NCI-H187 treated with DMSO at 0.1 percent for 48 hours (cell line): ENCODE measurements at regions not wholly inside any gene's neighbourhood (a gene's known extent, or its start where the extent isn't known, plus 50 kb on each side); places are given as distances from the start of the nearest gene placed in this dataset.
A peak's percentile ranks its signal among the peaks of the same experiment; 100 is the strongest.

Source experiments
- DNase-seq: peaks from one replicate; lab custom pipeline; 2025; lab: John Stamatoyannopoulos, UW

GRCh38 chr2:2993172-2993692 is 384.4 kb downstream of the EIPR1 start:
- DNase-seq = no peak

- DNase-seq = no peak
These were observed 385.0 kb downstream of the EIPR1 start for GRCh38 chr2:2992634-2993033.

- DNase-seq = no peak
These were observed 392.6 kb downstream of the EIPR1 start for GRCh38 chr2:2985020-2985419.

- DNase-seq = no peak
These were observed 396.6 kb downstream of the EIPR1 start for GRCh38 chr2:2981000-2981399.

- no peak for DNase-seq
These were observed 402.6 kb downstream of the EIPR1 start for GRCh38 chr2:2974982-2975381.

- no peak for DNase-seq
These were observed 417.0 kb downstream of the EIPR1 start for GRCh38 chr2:2960441-2961133.

- peak; percentile 31 for DNase-seq
These were observed 427.1 kb downstream of the EIPR1 start for GRCh38 chr2:2950403-2950952.

GRCh38 chr2:2947406-2947805 is 430.2 kb downstream of the EIPR1 start:
- no peak for DNase-seq

GRCh38 chr2:2942906-2943305 is 434.7 kb downstream of the EIPR1 start:
- no peak for DNase-seq

GRCh38 chr2:2942225-2942624 is 435.4 kb downstream of the EIPR1 start:
- DNase-seq = no peak

- DNase-seq = no peak
These were observed 436.4 kb downstream of the EIPR1 start for GRCh38 chr2:2941205-2941604.

- no peak for DNase-seq
These were observed 436.9 kb downstream of the EIPR1 start for GRCh38 chr2:2940702-2941101.

- no peak for DNase-seq
These were observed 437.6 kb downstream of the EIPR1 start for GRCh38 chr2:2940061-2940460.

- DNase-seq = no peak
These were observed 438.4 kb downstream of the EIPR1 start for GRCh38 chr2:2939078-2939795.

- DNase-seq = no peak
These were observed 439.1 kb downstream of the EIPR1 start for GRCh38 chr2:2938481-2938880.

- no peak for DNase-seq
These were observed 442.0 kb downstream of the EIPR1 start for GRCh38 chr2:2935445-2936149.

GRCh38 chr2:2933426-2933825 is 444.2 kb downstream of the EIPR1 start:
- no peak for DNase-seq

- no peak for DNase-seq
These were observed 444.8 kb downstream of the EIPR1 start for GRCh38 chr2:2932692-2933305.

- DNase-seq = no peak
These were observed 445.4 kb downstream of the EIPR1 start for GRCh38 chr2:2932189-2932588.

GRCh38 chr2:2931318-2932075 is 446.1 kb downstream of the EIPR1 start:
- DNase-seq = no peak

GRCh38 chr2:2930841-2931240 is 446.8 kb downstream of the EIPR1 start:
- no peak for DNase-seq

- DNase-seq = no peak
These were observed 450.8 kb downstream of the EIPR1 start for GRCh38 chr2:2926858-2927175.
